Transverse colon (tissue), 3 donors: ENCODE measurements at regions not wholly inside any gene's neighbourhood (a gene's known extent, or its start where the extent isn't known, plus 50 kb on each side); places are given as distances from the start of the nearest gene placed in this dataset.

ENCODE experiments used
- CTCF ChIP-seq, 5 experiments: fragments of 200-600 bp in 3 of 5; fragments of 450-650 bp in 2 of 5; sonication (generic) in 3 of 5; IDR thresholded peaks; 1 replicate in 2 of 5; 2 replicates in 3 of 5; pipeline ENCODE4 v1.5.1; 2016 to 2017; ENCODE audit warnings: antibody characterized with exemption in 5 of 5, inconsistent platforms in 3 of 5, mild to moderate bottlenecking in 2 of 5, moderate library complexity in 1 of 5
- POLR2A ChIP-seq: fragments of 450-650 bp; IDR thresholded peaks from one replicate; pipeline ENCODE4 v1.6.1; 2016; ENCODE audit warnings: antibody characterized with exemption, mild to moderate bottlenecking, moderate library complexity

GRCh38 chr7:46742601-46743000 is 821.5 kb upstream of the IGFBP3 start:
- TF ChIP-seq CTCF (IDR thresholded peaks at IDR 0.05) (no peak), POLR2A (no peak)
